ENCODE measurements at regions not wholly inside any gene's neighbourhood (a gene's known extent, or its start where the extent isn't known, plus 50 kb on each side); places are given as distances from the start of the nearest gene placed in this dataset.

- no peak for TF ChIP-seq EZH2 (optimal IDR thresholded peaks at IDR 0.05; ENCODE audit: low read depth, low read length)
- TF ChIP-seq CTCF (IDR thresholded peaks at IDR 0.05; ENCODE audit: low read length) = no peak
Measured at GRCh38 chr1:208743361-208743760, 499.2 kb upstream of the PLXNA2 start.

All from MM.1S (cell line).